HepG2 (cell line): ENCODE measurements at regions not wholly inside any gene's neighbourhood (a gene's known extent, or its start where the extent isn't known, plus 50 kb on each side); places are given as distances from the start of the nearest gene placed in this dataset.

Experiments
- CEBPG ChIP-seq: IDR thresholded peaks from 2 replicates; pipeline ENCODE4 v1.6.1; 2016
- CEBPZ ChIP-seq: IDR thresholded peaks from 2 replicates; pipeline ENCODE4 v1.6.1; 2012; ENCODE audit warnings: low read length, improper control_type of control experiment
- CTCF ChIP-seq: sonication (generic); formaldehyde crosslinking; IDR thresholded peaks from 2 replicates; pipeline ENCODE4 v1.5.0; 2020; ENCODE audit warnings: mild to moderate bottlenecking, missing genetic modification reagents, moderate library complexity
- EED ChIP-seq: sonication (generic); formaldehyde crosslinking; IDR thresholded peaks from 2 replicates; pipeline ENCODE4 v1.5.0; 2020; ENCODE audit warnings: mild to moderate bottlenecking, missing genetic modification reagents
- GTF3A ChIP-seq: sonication (generic); formaldehyde crosslinking; conservative IDR thresholded peaks from 2 replicates; pipeline ENCODE4 v1.4.0; 2020; ENCODE audit warnings: mild to moderate bottlenecking, missing genetic modification reagents
- MAFF ChIP-seq: IDR thresholded peaks from 2 replicates; pipeline ENCODE4 v1.6.1; 2011; ENCODE audit warnings: low read depth, low read length, improper control_type of control experiment
- MTA3 ChIP-seq: sonication (generic); formaldehyde crosslinking; IDR thresholded peaks from 2 replicates; pipeline ENCODE4 v1.4.0; 2020; ENCODE audit warnings: missing genetic modification reagents
- MYC ChIP-seq: sonication (generic); formaldehyde crosslinking; IDR thresholded peaks from 2 replicates; pipeline ENCODE4 v1.9.0; 2021; ENCODE audit warnings: missing genetic modification reagents, borderline replicate concordance
- PPARG ChIP-seq: conservative IDR thresholded peaks from 2 replicates; pipeline ENCODE4 v1.6.1; 2016; ENCODE audit warnings: missing biosample characterization, missing genetic modification reagents
- SP5 ChIP-seq: IDR thresholded peaks from 2 replicates; pipeline ENCODE4 v1.6.1; 2016; ENCODE audit warnings: low read depth, borderline replicate concordance
- TGIF2 ChIP-seq: IDR thresholded peaks from 2 replicates; pipeline ENCODE4 v1.6.1; 2016; ENCODE audit warnings: control low read depth, missing compliant biosample characterization
- ZBTB49 ChIP-seq: sonication (generic); formaldehyde crosslinking; IDR thresholded peaks from 2 replicates; pipeline ENCODE4 v1.4.0; 2020; ENCODE audit warnings: missing genetic modification reagents, borderline replicate concordance
- ZNF724P ChIP-seq: sonication (generic); formaldehyde crosslinking; IDR thresholded peaks from 2 replicates; pipeline ENCODE4 v1.8.0; 2022; ENCODE audit warnings: missing genetic modification reagents, borderline replicate concordance
- TF ChIP-seq, protein P1 (sequence below), 2 experiments: IDR thresholded peaks; 2 replicates each; pipeline ENCODE4 v1.6.1; 2011 to 2012; ENCODE audit warnings: low read length in 2 of 2, borderline replicate concordance in 1 of 2, low read depth in 1 of 2, mild to moderate bottlenecking in 1 of 2, moderate library complexity in 1 of 2

DNA sequence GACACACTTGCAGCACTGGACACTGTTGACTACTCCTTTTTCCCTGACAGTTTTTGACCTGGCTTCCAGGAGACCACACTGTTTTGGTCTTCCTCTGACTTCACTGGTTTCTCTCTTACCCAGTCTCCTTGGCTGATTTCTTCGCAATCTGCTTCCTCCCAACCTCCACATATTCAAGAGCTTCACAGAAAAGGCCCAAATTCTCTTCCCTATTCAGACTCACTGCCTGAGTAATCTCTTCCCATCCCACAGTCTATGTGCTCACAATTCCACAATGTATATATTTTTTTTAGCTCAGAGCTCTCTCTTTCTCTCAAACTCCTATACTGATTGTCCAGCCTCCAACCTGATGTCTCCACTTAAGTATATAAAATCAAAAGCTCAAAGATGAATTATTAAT, 115.4 kb downstream of the SINHCAF start:
- TF ChIP-seq CEBPZ, result no peak
- no peak for TF ChIP-seq MTA3 (CRISPR knock-in tag)
- no peak for TF ChIP-seq CTCF (CRISPR knock-in tag)
- no peak for TF ChIP-seq MYC (CRISPR knock-in tag)
- TF ChIP-seq ZNF724P (CRISPR knock-in tag), result no peak
- no peak for TF ChIP-seq ZBTB49 (CRISPR knock-in tag)
- no peak for TF ChIP-seq EED (CRISPR knock-in tag)
- TF ChIP-seq, protein P1, sequence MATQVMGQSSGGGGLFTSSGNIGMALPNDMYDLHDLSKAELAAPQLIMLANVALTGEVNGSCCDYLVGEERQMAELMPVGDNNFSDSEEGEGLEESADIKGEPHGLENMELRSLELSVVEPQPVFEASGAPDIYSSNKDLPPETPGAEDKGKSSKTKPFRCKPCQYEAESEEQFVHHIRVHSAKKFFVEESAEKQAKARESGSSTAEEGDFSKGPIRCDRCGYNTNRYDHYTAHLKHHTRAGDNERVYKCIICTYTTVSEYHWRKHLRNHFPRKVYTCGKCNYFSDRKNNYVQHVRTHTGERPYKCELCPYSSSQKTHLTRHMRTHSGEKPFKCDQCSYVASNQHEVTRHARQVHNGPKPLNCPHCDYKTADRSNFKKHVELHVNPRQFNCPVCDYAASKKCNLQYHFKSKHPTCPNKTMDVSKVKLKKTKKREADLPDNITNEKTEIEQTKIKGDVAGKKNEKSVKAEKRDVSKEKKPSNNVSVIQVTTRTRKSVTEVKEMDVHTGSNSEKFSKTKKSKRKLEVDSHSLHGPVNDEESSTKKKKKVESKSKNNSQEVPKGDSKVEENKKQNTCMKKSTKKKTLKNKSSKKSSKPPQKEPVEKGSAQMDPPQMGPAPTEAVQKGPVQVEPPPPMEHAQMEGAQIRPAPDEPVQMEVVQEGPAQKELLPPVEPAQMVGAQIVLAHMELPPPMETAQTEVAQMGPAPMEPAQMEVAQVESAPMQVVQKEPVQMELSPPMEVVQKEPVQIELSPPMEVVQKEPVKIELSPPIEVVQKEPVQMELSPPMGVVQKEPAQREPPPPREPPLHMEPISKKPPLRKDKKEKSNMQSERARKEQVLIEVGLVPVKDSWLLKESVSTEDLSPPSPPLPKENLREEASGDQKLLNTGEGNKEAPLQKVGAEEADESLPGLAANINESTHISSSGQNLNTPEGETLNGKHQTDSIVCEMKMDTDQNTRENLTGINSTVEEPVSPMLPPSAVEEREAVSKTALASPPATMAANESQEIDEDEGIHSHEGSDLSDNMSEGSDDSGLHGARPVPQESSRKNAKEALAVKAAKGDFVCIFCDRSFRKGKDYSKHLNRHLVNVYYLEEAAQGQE (IDR thresholded peaks at IDR 0.05; ENCODE audit: borderline replicate concordance in 1 of 2, low read depth in 1 of 2, low read length in 2 of 2), result no peak
- TF ChIP-seq CEBPG, result no peak
- TF ChIP-seq GTF3A, result no peak
- TF ChIP-seq SP5 (CRISPR knock-in tag), result no peak
- TF ChIP-seq MAFF, result no peak
- TF ChIP-seq TGIF2 (CRISPR knock-in tag), result no peak
- no peak for TF ChIP-seq PPARG (CRISPR knock-in tag)
